ENCODE measurements at regions not wholly inside any gene's neighbourhood (a gene's known extent, or its start where the extent isn't known, plus 50 kb on each side); places are given as distances from the start of the nearest gene placed in this dataset.
A peak's percentile ranks its signal among the peaks of the same experiment; 100 is the strongest.

- Histone ChIP-seq H3K36me3 (ENCODE audit: control insufficient read depth, insufficient read depth, low read length) (peaks cover 19% of the 10 kb centered on the region), H3K4me3 (ENCODE audit: low read depth, low read length) (no peak overlapping the region), H3K27me3 (ENCODE audit: control insufficient read depth, insufficient read depth, low read length) (no peaks in the 10 kb centered on the region)
- DNase-seq (ENCODE audit: low read depth) = no peak
- POLR2A ChIA-PET = no interaction called here
- CTCF ChIA-PET = no interaction called here
- TF ChIP-seq CTCF (IDR thresholded peaks at IDR 0.05; ENCODE audit: insufficient read depth, low read depth, low read length) = no peak
Measured at GRCh38 chr14:71730471-71730870, 201.8 kb upstream of the RGS6 start.

GRCh38 chr14:71731096-71731495 is 201.1 kb upstream of the RGS6 start:
- H3K36me3 ChIP-seq (ENCODE audit: control insufficient read depth, insufficient read depth, low read length) = peaks cover 19% of the 10 kb centered on the region
- no peak overlapping the region for H3K4me3 ChIP-seq (ENCODE audit: low read depth, low read length)
- ChIA-PET CTCF (no interaction called here), POLR2A (no interaction called here)
- no peaks in the 10 kb centered on the region for H3K27me3 ChIP-seq (ENCODE audit: control insufficient read depth, insufficient read depth, low read length)
- DNase-seq (ENCODE audit: low read depth) = no peak
- no peak for TF ChIP-seq CTCF (IDR thresholded peaks at IDR 0.05; ENCODE audit: insufficient read depth, low read depth, low read length)

GRCh38 chr14:71733210-71733883 is 198.9 kb upstream of the RGS6 start:
- DNase-seq (ENCODE audit: low read depth) = peak; percentile 17
- CTCF ChIA-PET = interaction anchor here (1.0 to 1.5 kb wide), 5 partner anchors 8 to 83 kb away, joined by 3 to 9 read pairs (median 6); no protein-coding TSS in a partner anchor
- Histone ChIP-seq H3K27me3 (ENCODE audit: control insufficient read depth, insufficient read depth, low read length) (no peaks in the 10 kb centered on the region), H3K4me3 (ENCODE audit: low read depth, low read length) (no peak overlapping the region), H3K36me3 (ENCODE audit: control insufficient read depth, insufficient read depth, low read length) (peaks cover 25% of the 10 kb centered on the region)
- POLR2A ChIA-PET = no interaction called here
- no peak for TF ChIP-seq CTCF (IDR thresholded peaks at IDR 0.05; ENCODE audit: insufficient read depth, low read depth, low read length)

- DNase-seq (ENCODE audit: low read depth) = no peak
- TF ChIP-seq CTCF (IDR thresholded peaks at IDR 0.05; ENCODE audit: insufficient read depth, low read depth, low read length) = no peak
- Histone ChIP-seq H3K27me3 (ENCODE audit: control insufficient read depth, insufficient read depth, low read length) (no peaks in the 10 kb centered on the region), H3K4me3 (ENCODE audit: low read depth, low read length) (no peak overlapping the region), H3K36me3 (ENCODE audit: control insufficient read depth, insufficient read depth, low read length) (peaks cover 28% of the 10 kb centered on the region)
- CTCF ChIA-PET = interaction anchor here (1.0 to 1.8 kb wide), 3 partner anchors 9 to 83 kb away, joined by 3 to 6 read pairs (median 4); no protein-coding TSS in a partner anchor
- POLR2A ChIA-PET = no interaction called here
Measured at GRCh38 chr14:71734076-71734475, 198.2 kb upstream of the RGS6 start.

- DNase-seq (ENCODE audit: low read depth) = no peak
- ChIA-PET POLR2A (no interaction called here), CTCF (interaction anchor here (0.6 to 1.8 kb wide), 3 partner anchors 12 to 404 kb away, joined by 3 to 4 read pairs (median 4); no protein-coding TSS in a partner anchor)
- Histone ChIP-seq H3K36me3 (ENCODE audit: control insufficient read depth, insufficient read depth, low read length) (peaks cover 24% of the 10 kb centered on the region), H3K27me3 (ENCODE audit: control insufficient read depth, insufficient read depth, low read length) (no peaks in the 10 kb centered on the region), H3K4me3 (ENCODE audit: low read depth, low read length) (no peak overlapping the region)
- no peak for TF ChIP-seq CTCF (IDR thresholded peaks at IDR 0.05; ENCODE audit: insufficient read depth, low read depth, low read length)
Measured at GRCh38 chr14:71734885-71735284, 197.3 kb upstream of the RGS6 start.

Data from BJ (cell line).